ENCODE measurements at regions not wholly inside any gene's neighbourhood (a gene's known extent, or its start where the extent isn't known, plus 50 kb on each side); places are given as distances from the start of the nearest gene placed in this dataset.

DNA sequence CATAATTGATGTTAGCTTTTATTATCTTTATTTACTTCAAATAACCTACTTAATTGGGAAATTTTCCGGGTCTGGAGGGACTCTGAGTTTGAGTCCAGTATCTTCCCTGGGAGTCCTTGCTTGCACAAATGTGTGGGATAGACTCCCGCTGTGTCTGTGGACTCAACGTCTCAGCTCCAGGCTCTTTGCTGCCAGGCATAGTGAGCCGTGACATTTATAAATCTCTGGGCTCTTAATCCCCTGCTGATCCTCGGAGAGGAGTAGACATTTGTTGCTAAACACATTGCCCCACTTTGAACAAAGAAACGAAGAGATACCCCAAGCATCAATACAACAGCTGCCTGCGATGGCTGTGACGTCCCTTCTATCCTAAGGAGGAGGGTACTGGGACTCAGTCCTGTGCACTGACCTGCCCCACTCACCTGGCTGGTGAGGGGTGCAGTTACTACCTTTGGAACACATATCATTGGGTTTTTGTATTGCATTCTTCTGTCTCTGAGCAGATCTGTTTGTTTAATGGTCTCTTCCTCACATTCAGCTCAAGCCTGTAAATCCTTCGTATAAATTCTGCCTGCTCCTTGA, 316.9 kb downstream of the HAPSTR1 start:
- no peak for TF ChIP-seq POLR2A (IDR thresholded peaks at IDR 0.05; ENCODE audit: extremely low read depth, insufficient read length)
- TF ChIP-seq, protein P1, sequence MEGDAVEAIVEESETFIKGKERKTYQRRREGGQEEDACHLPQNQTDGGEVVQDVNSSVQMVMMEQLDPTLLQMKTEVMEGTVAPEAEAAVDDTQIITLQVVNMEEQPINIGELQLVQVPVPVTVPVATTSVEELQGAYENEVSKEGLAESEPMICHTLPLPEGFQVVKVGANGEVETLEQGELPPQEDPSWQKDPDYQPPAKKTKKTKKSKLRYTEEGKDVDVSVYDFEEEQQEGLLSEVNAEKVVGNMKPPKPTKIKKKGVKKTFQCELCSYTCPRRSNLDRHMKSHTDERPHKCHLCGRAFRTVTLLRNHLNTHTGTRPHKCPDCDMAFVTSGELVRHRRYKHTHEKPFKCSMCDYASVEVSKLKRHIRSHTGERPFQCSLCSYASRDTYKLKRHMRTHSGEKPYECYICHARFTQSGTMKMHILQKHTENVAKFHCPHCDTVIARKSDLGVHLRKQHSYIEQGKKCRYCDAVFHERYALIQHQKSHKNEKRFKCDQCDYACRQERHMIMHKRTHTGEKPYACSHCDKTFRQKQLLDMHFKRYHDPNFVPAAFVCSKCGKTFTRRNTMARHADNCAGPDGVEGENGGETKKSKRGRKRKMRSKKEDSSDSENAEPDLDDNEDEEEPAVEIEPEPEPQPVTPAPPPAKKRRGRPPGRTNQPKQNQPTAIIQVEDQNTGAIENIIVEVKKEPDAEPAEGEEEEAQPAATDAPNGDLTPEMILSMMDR (IDR thresholded peaks at IDR 0.05; ENCODE audit: low read depth, low read length) = no peak

Data from NB4 (cell line).